Fibroblast of skin of right biceps (primary cell): ENCODE measurements at regions not wholly inside any gene's neighbourhood (a gene's known extent, or its start where the extent isn't known, plus 50 kb on each side); places are given as distances from the start of the nearest gene placed in this dataset.

Source experiments
- DNase-seq: peaks from one replicate; pipeline ENCODE4 v3.0.0-alpha.2; 2013

GRCh38 chr2:163367825-163368582 lies 367.8 kb downstream of the FIGN start:
- DNase-seq, result no peak

GRCh38 chr2:163364736-163365135 lies 371.1 kb downstream of the FIGN start:
- no peak for DNase-seq

GRCh38 chr2:163353551-163353950 lies 382.3 kb downstream of the FIGN start:
- DNase-seq, result peak; percentile 2

GRCh38 chr2:163351966-163352365 lies 383.8 kb downstream of the FIGN start:
- DNase-seq, result no peak

GRCh38 chr2:163351143-163351542 lies 384.7 kb downstream of the FIGN start:
- DNase-seq, result peak; percentile 3

GRCh38 chr2:163348857-163349380 lies 386.9 kb downstream of the FIGN start:
- DNase-seq, result peak; percentile 72

GRCh38 chr2:163347982-163348856 lies 387.6 kb downstream of the FIGN start:
- DNase-seq, result peak; percentile 83

- peak; percentile 52 for DNase-seq
Observed at GRCh38 chr2:163345795-163346573, 389.8 kb downstream of the FIGN start.

- DNase-seq, result no peak
Observed at GRCh38 chr2:163343316-163343715, 392.5 kb downstream of the FIGN start.

GRCh38 chr2:163341426-163341825 lies 394.4 kb downstream of the FIGN start:
- DNase-seq, result peak; percentile 72

- DNase-seq, result no peak
Observed at GRCh38 chr2:163338270-163338669, 397.5 kb downstream of the FIGN start.

- DNase-seq, result no peak
Observed at GRCh38 chr2:163324677-163325076, 411.1 kb downstream of the FIGN start.

GRCh38 chr2:163319006-163319405 lies 416.8 kb downstream of the FIGN start:
- peak; percentile 55 for DNase-seq

GRCh38 chr2:163314712-163315111 lies 421.1 kb downstream of the FIGN start:
- DNase-seq, result no peak

GRCh38 chr2:163312713-163313112 lies 423.1 kb downstream of the FIGN start:
- DNase-seq, result no peak

- no peak for DNase-seq
Observed at GRCh38 chr2:163306647-163307046, 429.2 kb downstream of the FIGN start.

GRCh38 chr2:163302141-163302540 lies 433.7 kb downstream of the FIGN start:
- DNase-seq, result no peak

- DNase-seq, result no peak
Observed at GRCh38 chr2:163291790-163292189, 444.0 kb downstream of the FIGN start.

- DNase-seq, result no peak
Observed at GRCh38 chr2:163281717-163282116, 443.1 kb upstream of the KCNH7 start.

- no peak for DNase-seq
Observed at GRCh38 chr2:163269374-163270021, 430.9 kb upstream of the KCNH7 start.

- peak; percentile 96 for DNase-seq
Observed at GRCh38 chr2:163266772-163267171, 428.2 kb upstream of the KCNH7 start.

- DNase-seq, result no peak
Observed at GRCh38 chr2:163265562-163265961, 427.0 kb upstream of the KCNH7 start.
